H1 (cell line): ENCODE measurements at regions not wholly inside any gene's neighbourhood (a gene's known extent, or its start where the extent isn't known, plus 50 kb on each side); places are given as distances from the start of the nearest gene placed in this dataset.

Experiments
- BACH1 ChIP-seq: IDR thresholded peaks from 2 replicates; pipeline ENCODE4 v1.6.1; 2012; ENCODE audit warnings: low read length, improper control_type of control experiment
- GABPA ChIP-seq: IDR thresholded peaks from 2 replicates; pipeline ENCODE4 v1.6.1; 2011; ENCODE audit warnings: mild to moderate bottlenecking, low read length, moderate library complexity, borderline replicate concordance; ENCODE audit not compliant: insufficient read depth
- JUN ChIP-seq: IDR thresholded peaks from 2 replicates; pipeline ENCODE4 v1.6.1; 2011; ENCODE audit warnings: low read depth, mild to moderate bottlenecking, improper control_type of control experiment, low read length
- POLR2A ChIP-seq, 2 experiments: IDR thresholded peaks; 1 replicate in 1 of 2; 2 replicates in 1 of 2; pipeline ENCODE4 v1.6.1; 2011; ENCODE audit warnings: low read depth in 2 of 2, low read length in 2 of 2, mild to moderate bottlenecking in 2 of 2; ENCODE audit errors: control extremely low read depth in 1 of 2
- RBBP5 ChIP-seq: IDR thresholded peaks from 2 replicates; pipeline ENCODE4 v1.7.1; 2012; ENCODE audit warnings: low read depth, mild to moderate bottlenecking, inconsistent platforms, low read length, moderate library complexity, borderline replicate concordance
- YY1 ChIP-seq: IDR thresholded peaks from 2 replicates; pipeline ENCODE4 v1.6.1; 2011; ENCODE audit warnings: low read depth, mild to moderate bottlenecking, low read length
- TF ChIP-seq, protein P1 (sequence below): IDR thresholded peaks from 2 replicates; pipeline ENCODE4 v1.6.1; 2012; ENCODE audit warnings: inconsistent platforms
- TF ChIP-seq, protein P2 (sequence below), 3 experiments: IDR thresholded peaks; 1 replicate in 2 of 3; 2 replicates in 1 of 3; pipeline versions ENCODE4 v1.5.1 to v1.6.1; 2011; ENCODE audit warnings: low read length in 3 of 3, mild to moderate bottlenecking in 3 of 3, inconsistent platforms in 2 of 3, low read depth in 1 of 3, moderate library complexity in 1 of 3; ENCODE audit not compliant: insufficient read depth in 1 of 3; ENCODE audit errors: control extremely low read depth in 1 of 3

DNA sequence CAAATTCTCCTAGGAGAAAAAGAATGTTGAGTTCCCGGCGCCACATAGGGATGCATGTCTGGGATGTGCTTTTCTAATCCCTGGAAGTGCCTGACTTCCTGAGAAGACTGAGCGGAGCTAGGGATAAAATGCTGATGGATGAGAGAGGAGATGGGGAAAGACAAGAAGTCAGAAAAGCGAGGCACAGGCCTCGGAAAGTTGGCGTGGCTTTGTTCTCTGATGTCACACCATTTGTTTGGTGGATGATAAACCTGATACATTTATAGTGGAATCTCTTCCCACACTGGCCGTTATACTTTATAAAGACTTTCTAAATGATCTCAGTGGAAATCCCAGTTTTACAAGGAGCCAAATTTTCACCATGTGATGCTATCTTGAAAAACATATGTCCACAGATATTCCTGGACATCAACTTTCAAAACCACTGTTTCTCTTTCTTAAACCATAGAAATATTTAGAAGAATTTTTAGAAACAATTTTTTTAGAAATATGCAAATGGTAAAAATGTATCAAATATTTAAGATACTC lies 188.8 kb upstream of the SVIL start:
- TF ChIP-seq JUN (no peak), POLR2A (IDR thresholded peaks at IDR 0.05; ENCODE audit: control extremely low read depth in 1 of 2, low read depth in 2 of 2, low read length in 2 of 2) (no peak), GABPA (no peak), RBBP5 (no peak), YY1 (no peak), BACH1 (no peak)
- TF ChIP-seq, protein P1, sequence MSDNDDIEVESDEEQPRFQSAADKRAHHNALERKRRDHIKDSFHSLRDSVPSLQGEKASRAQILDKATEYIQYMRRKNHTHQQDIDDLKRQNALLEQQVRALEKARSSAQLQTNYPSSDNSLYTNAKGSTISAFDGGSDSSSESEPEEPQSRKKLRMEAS = no peak
- TF ChIP-seq, protein P2, sequence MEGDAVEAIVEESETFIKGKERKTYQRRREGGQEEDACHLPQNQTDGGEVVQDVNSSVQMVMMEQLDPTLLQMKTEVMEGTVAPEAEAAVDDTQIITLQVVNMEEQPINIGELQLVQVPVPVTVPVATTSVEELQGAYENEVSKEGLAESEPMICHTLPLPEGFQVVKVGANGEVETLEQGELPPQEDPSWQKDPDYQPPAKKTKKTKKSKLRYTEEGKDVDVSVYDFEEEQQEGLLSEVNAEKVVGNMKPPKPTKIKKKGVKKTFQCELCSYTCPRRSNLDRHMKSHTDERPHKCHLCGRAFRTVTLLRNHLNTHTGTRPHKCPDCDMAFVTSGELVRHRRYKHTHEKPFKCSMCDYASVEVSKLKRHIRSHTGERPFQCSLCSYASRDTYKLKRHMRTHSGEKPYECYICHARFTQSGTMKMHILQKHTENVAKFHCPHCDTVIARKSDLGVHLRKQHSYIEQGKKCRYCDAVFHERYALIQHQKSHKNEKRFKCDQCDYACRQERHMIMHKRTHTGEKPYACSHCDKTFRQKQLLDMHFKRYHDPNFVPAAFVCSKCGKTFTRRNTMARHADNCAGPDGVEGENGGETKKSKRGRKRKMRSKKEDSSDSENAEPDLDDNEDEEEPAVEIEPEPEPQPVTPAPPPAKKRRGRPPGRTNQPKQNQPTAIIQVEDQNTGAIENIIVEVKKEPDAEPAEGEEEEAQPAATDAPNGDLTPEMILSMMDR (IDR thresholded peaks at IDR 0.05; ENCODE audit: control extremely low read depth in 1 of 3, insufficient read depth in 1 of 3, low read depth in 1 of 3, low read length in 3 of 3) = no peak
